Thymus (tissue), 11 donors: ENCODE measurements at regions not wholly inside any gene's neighbourhood (a gene's known extent, or its start where the extent isn't known, plus 50 kb on each side); places are given as distances from the start of the nearest gene placed in this dataset.
"Not testable (repeated sequence)": the region's sequence is repeated elsewhere in the genome, so short reads cannot be mapped to it uniquely, and the experiment has no call there.

Experiments
- DNase-seq, 9 donors: peaks; one replicate each; pipeline ENCODE4 v3.0.0-alpha.2; 2013; ENCODE audit warnings: low spot score in 9 of 9, low read depth in 6 of 9, missing footprints in 1 of 9
- H3K27ac ChIP-seq, 2 donors: one replicate each; pipeline ENCODE4 v1.5.1; 2013; ENCODE audit warnings: control low read depth in 1 of 2, low read depth in 1 of 2, low read length in 1 of 2, mild to moderate bottlenecking in 1 of 2, moderate library complexity in 1 of 2
- H3K27me3 ChIP-seq, 2 donors: one replicate each; pipeline ENCODE4 v1.5.1; 2013; ENCODE audit warnings: low read length in 1 of 2; ENCODE audit not compliant: control insufficient read depth in 2 of 2, insufficient read depth in 1 of 2
- H3K36me3 ChIP-seq, 2 donors: one replicate each; pipeline ENCODE4 v1.5.1; 2013; ENCODE audit warnings: low read length in 1 of 2, mild to moderate bottlenecking in 1 of 2, moderate library complexity in 1 of 2; ENCODE audit not compliant: control insufficient read depth in 2 of 2, insufficient read depth in 2 of 2
- H3K4me1 ChIP-seq, 2 donors: one replicate each; pipeline ENCODE4 v1.5.1; 2013; ENCODE audit warnings: low read length in 2 of 2; ENCODE audit not compliant: control insufficient read depth in 2 of 2, insufficient read depth in 2 of 2
- H3K4me3 ChIP-seq, 2 donors: one replicate each; pipeline ENCODE4 v1.5.1; 2013; ENCODE audit warnings: low read length in 2 of 2, control low read depth in 1 of 2, mild to moderate bottlenecking in 1 of 2
- H3K9me3 ChIP-seq, 2 donors: one replicate each; pipeline ENCODE4 v1.5.1; 2013; ENCODE audit warnings: low read length in 1 of 2, mild to moderate bottlenecking in 1 of 2; ENCODE audit not compliant: control insufficient read depth in 2 of 2, insufficient read depth in 1 of 2
- WGBS: extraction: QIAGEN DNeasy Blood & Tissue Kit; methylation state at CpG from one replicate; pipeline ENCODE4 v1.1.7; 2013; 5-methylcytosine and 5-hydroxymethylcytosine counted together
- donor health status: healthy.

DNA sequence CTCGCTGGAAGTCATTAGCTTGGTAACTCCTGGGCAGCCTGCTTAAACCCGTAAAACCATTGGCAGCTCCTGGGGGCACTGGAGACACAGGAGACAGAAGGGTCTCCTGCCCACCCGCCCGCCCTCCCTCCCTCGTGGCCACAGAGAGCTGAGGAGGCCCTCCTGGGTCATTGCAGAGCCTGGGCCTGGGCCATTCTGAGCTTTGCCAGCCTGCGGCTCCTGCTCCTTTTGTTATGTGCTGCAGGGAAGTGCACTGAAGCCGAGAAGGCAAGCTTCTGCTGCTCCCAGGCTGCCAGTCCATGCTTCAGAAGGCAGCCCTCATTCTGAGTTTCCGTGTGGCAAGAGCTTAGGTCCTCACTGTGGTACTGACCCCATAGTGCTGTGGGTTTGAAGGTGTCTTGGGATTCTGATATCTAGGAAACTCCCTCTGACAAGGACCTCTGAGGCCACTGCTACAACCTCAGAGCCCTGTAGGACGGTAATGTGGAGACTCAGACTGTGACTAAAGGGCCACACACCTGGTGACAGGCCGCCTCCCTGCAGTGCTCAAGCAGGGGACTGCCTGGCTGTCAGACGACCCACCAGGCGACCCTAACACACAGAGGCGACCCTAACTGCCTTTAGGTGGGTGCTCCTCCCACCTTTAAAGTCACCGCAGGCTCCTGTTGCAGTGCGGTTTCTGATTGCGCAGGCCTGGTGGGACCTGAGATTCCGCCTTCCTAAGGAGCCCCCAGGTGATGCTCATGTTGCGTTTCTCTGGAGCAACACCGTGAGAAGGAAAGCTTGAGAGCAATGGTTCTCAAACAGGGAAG lies 118.7 kb downstream of the IER5 start:
- DNase-seq = no peak
- 89% methylated on average over 19 of the region's 19 CpGs for WGBS

DNA sequence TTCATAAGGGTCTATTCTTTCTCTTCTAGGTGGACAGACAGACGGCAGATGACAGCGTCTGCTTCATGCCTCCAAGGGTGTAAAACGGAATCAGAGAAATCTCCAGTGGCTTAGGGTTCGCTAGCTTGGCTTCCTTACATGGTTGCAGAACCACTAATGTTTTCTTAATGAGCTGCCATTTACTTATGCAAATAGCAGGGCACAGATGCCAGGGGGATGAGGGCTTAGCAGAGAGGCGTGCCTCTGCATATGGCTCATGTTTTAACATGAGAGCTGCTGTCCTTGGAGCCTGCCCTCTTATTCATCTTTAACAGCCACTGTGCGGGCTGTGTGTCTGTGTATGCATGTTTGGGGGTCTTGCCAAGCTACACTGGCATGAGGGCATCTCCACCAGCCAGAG lies 119.6 kb downstream of the IER5 start:
- H3K27me3 ChIP-seq = peaks cover 0 to 11% of the 10 kb centered on the region in 2 donors
- no peak for DNase-seq
- 95% methylated on average over 6 of the region's 6 CpGs for WGBS
- H3K9me3 ChIP-seq = no peaks in the 10 kb centered on the region
- H3K36me3 ChIP-seq = no peaks in the 10 kb centered on the region
- H3K4me1 ChIP-seq = no peaks in the 10 kb centered on the region
- no peak overlapping the region for H3K27ac ChIP-seq
- no peak overlapping the region for H3K4me3 ChIP-seq

More for the DNA sequence above, 118.7 kb downstream of the IER5 start:
- peaks cover 0 to 10% of the 10 kb centered on the region in 2 donors for H3K27me3 ChIP-seq
- H3K9me3 ChIP-seq = no peaks in the 10 kb centered on the region
- no peaks in the 10 kb centered on the region for H3K4me1 ChIP-seq
- H3K36me3 ChIP-seq = no peaks in the 10 kb centered on the region
- no peak overlapping the region for H3K4me3 ChIP-seq
- H3K27ac ChIP-seq = no peak overlapping the region

DNA sequence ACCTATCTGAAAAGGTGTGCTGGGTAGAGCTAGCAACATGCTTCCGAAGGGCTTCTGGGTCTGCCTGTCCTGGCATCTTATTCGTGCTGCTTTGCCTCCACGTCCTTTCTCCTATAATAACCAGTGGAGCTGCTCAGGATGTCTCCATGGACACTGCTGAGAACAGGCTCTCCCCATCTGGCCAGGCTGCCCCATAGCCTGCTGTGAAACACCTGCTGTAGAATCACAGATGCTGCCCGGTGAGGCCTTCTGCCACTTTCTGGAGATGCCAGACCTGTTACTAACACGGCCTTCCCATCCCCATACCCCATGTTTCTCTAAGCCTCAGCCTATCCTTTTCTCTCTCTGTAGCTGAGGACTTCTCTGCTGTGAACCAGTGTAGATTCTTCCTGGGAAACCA lies 120.5 kb downstream of the IER5 start:
- Histone ChIP-seq H3K36me3 (no peaks in the 10 kb centered on the region), H3K27me3 (peaks cover 0 to 6% of the 10 kb centered on the region in 2 donors), H3K4me1 (no peaks in the 10 kb centered on the region), H3K9me3 (no peaks in the 10 kb centered on the region), H3K4me3 (no peak overlapping the region), H3K27ac (no peak overlapping the region)
- WGBS = 96% methylated on average over 5 of the region's 5 CpGs
- DNase-seq = no peak

DNA sequence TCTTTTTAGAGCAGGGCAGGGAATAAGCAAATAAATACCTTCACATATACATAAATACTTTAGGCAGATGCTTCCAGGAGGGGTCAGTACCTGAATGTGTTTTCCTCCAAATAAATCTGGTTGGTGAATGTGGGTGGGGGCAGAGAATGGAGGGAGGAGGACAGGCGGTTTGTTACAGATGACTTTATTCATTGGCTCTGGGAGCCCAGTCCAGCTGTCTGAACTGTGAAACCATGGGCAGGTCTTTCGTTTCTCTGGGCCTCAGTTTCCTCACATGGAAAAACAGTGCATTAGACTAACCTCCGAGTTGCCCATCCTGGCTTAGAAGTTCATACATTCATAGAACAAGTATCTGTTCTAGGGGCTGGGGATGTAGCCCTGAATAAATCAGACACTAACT lies 124.6 kb downstream of the IER5 start:
- no peak for DNase-seq
- Histone ChIP-seq H3K36me3 (no peaks in the 10 kb centered on the region), H3K4me1 (no peaks in the 10 kb centered on the region), H3K27me3 (peaks cover 0 to 2% of the 10 kb centered on the region in 2 donors), H3K9me3 (no peaks in the 10 kb centered on the region), H3K4me3 (no peak overlapping the region), H3K27ac (no peak overlapping the region)
- 86% methylated on average over 3 of the region's 3 CpGs for WGBS

DNA sequence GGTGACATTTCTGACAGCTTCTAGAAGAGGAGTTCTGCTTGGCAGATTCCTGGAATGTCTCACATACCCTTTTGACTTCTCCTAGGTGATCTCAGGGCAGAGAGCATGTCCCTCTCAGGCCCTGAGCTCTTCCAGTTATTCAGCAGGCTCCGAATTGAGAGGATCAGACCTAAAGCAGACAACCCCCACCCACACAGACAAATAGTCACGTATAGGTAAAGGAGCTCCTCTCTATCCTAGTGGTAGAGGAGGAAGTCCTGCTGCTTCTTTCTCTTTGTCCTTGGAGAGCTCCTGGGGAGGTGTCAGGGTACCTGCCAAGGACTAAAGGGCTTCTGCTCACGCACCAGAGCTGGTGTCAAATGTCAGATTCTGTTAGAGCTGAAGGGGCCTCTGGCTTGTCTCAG lies 128.1 kb downstream of the IER5 start:
- Histone ChIP-seq H3K27me3 (peaks cover 0 to 2% of the 10 kb centered on the region in 2 donors), H3K27ac (no peak overlapping the region), H3K4me1 (no peaks in the 10 kb centered on the region), H3K9me3 (no peaks in the 10 kb centered on the region), H3K4me3 (no peak overlapping the region), H3K36me3 (no peaks in the 10 kb centered on the region)
- DNase-seq = no peak
- 32% methylated on average over 3 of the region's 3 CpGs for WGBS

DNA sequence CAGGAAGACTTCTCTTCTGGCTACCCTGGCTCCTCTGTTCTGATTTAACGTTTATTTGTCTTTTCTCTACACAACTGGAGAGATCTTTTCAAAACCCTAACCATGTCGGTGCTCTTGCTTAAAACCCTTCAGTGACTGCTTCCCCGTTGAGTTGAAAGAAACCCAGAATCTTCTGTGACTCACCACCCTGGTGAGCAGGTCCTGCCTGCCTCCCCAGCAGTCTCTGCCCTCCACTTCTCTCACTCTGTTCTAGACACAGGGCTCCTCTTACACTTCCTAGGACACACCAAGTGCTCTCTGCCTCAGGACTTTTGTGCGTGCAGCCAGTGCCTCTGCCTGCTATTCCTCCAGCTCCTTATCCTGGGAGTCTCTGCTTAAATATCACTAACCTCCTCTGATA lies 131.4 kb downstream of the IER5 start:
- WGBS = 88% methylated on average over 4 of the region's 4 CpGs
- H3K4me1 ChIP-seq = no peaks in the 10 kb centered on the region
- no peaks in the 10 kb centered on the region for H3K27me3 ChIP-seq
- H3K27ac ChIP-seq = no peak overlapping the region
- no peaks in the 10 kb centered on the region for H3K36me3 ChIP-seq
- H3K9me3 ChIP-seq = no peaks in the 10 kb centered on the region
- no peak for DNase-seq
- no peak overlapping the region for H3K4me3 ChIP-seq

DNA sequence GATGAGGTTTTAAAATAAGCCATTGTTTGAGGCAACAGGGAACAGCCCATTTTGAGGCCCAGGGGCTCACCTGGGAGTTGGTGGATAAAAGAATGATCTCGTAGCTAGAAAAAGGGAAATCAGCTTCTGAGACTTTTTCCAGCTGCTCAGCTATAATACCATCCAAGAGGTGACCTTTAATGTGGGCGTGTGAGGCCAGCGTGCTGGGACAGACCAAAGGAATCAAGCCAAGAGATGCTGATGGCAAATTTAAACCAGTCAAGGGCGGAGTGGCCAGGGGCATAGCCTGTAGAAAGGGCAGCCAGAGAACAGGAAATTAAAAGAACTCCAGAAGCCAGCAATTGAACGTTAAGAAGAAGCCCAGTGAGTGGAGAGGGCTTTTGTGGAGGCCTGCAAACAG lies 132.6 kb downstream of the IER5 start:
- H3K27ac ChIP-seq = no peak overlapping the region
- no peaks in the 10 kb centered on the region for H3K4me1 ChIP-seq
- H3K27me3 ChIP-seq = no peaks in the 10 kb centered on the region
- H3K9me3 ChIP-seq = no peaks in the 10 kb centered on the region
- H3K36me3 ChIP-seq = no peaks in the 10 kb centered on the region
- no peak overlapping the region for H3K4me3 ChIP-seq
- 69% methylated on average over 5 of the region's 5 CpGs for WGBS
- no peak for DNase-seq

DNA sequence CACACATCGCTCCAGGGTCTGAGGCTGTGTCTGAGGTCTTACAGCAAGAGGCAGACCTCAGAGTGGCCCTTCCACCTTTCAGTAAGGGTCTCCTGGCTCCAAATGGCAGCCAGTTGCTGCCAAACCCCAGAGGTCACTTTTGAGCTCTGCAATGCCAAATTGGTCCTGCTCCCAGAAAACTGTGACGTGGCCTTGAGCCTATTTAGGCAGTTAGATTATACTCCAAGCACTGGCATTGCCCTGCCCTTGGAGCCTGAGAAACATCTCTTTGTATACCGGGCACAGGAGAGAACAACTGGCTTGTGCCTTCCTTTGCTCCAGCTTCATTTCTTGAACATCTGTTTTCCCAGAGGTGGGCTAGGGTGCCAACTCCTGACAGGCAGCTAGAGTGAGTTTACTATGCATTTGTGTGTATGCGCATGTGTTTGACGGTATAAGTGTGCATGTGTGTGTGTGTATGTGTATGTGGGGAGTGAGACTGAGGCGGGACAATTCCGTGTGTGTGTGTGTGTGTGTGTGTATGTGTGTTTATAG lies 134.5 kb downstream of the IER5 start:
- DNase-seq = no peak
- 92% methylated on average over 7 of the region's 7 CpGs for WGBS
- Histone ChIP-seq H3K36me3 (no peaks in the 10 kb centered on the region), H3K4me1 (no peaks in the 10 kb centered on the region), H3K9me3 (no peaks in the 10 kb centered on the region), H3K27me3 (no peaks in the 10 kb centered on the region), H3K4me3 (no peak overlapping the region), H3K27ac (no peak overlapping the region)

DNA sequence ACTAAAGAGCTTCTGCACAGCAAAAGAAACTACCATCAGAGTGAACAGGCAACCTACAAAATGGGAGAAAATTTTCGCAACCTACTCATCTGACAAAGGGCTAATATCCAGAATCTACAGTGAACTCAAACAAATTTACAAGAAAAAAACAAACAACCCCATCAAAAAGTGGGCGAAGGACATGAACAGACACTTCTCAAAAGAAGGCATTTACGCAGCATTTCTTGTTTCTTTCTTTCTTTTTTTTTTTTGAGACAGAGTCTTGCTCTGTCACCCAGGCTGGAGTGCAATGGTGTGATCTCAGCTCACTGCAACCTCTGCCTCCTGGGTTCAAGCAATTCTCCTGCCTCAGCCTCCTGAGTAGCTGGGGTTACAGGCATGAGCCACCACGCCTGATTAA lies 138.2 kb downstream of the IER5 start:
- not testable (repeated sequence) for H3K27me3 ChIP-seq, H3K27ac ChIP-seq, H3K36me3 ChIP-seq, H3K9me3 ChIP-seq, DNase-seq, H3K4me1 ChIP-seq, H3K4me3 ChIP-seq
- 96% methylated on average over 3 of the region's 4 CpGs for WGBS
